ENCODE measurements at regions not wholly inside any gene's neighbourhood (a gene's known extent, or its start where the extent isn't known, plus 50 kb on each side); places are given as distances from the start of the nearest gene placed in this dataset.
A peak's percentile ranks its signal among the peaks of the same experiment; 100 is the strongest.

GRCh38 chr2:235200216-235200615 lies 248.4 kb downstream of the SH3BP4 start:
- no peak overlapping the region for H3K27ac ChIP-seq
- no peak for TF ChIP-seq CTCF (IDR thresholded peaks at IDR 0.05)
- H3K4me1 ChIP-seq: no peaks in the 10 kb centered on the region
- DNase-seq (ENCODE audit: low spot score): no peak
- no peak overlapping the region for H3K4me3 ChIP-seq
- no peaks in the 10 kb centered on the region for H3K36me3 ChIP-seq
- no peaks in the 10 kb centered on the region for H3K27me3 ChIP-seq
- no peaks in the 10 kb centered on the region for H3K9me3 ChIP-seq

- TF ChIP-seq CTCF (IDR thresholded peaks at IDR 0.05): no peak
- H3K4me1 ChIP-seq: no peaks in the 10 kb centered on the region
- no peak for DNase-seq (ENCODE audit: low spot score)
- no peaks in the 10 kb centered on the region for H3K36me3 ChIP-seq
- no peaks in the 10 kb centered on the region for H3K27me3 ChIP-seq
- no peak overlapping the region for H3K27ac ChIP-seq
- H3K9me3 ChIP-seq: no peaks in the 10 kb centered on the region
- no peak overlapping the region for H3K4me3 ChIP-seq
Measured at GRCh38 chr2:235201756-235202155, 249.9 kb downstream of the SH3BP4 start.

- Histone ChIP-seq H3K27me3 (no peaks in the 10 kb centered on the region), H3K4me3 (no peak overlapping the region), H3K4me1 (no peaks in the 10 kb centered on the region), H3K9me3 (peaks cover 0 to 1% of the 10 kb centered on the region in 2 donors), H3K36me3 (no peaks in the 10 kb centered on the region), H3K27ac (no peak overlapping the region)
- no peak for DNase-seq (ENCODE audit: low spot score)
- TF ChIP-seq CTCF (IDR thresholded peaks at IDR 0.05): no peak
Measured at GRCh38 chr2:235204948-235205347, 253.1 kb downstream of the SH3BP4 start.

GRCh38 chr2:235206399-235206798 lies 254.6 kb downstream of the SH3BP4 start:
- peak; percentile 13 for DNase-seq (ENCODE audit: low spot score)
- H3K27ac ChIP-seq: no peak overlapping the region
- H3K4me3 ChIP-seq: no peak overlapping the region
- H3K27me3 ChIP-seq: no peaks in the 10 kb centered on the region
- no peaks in the 10 kb centered on the region for H3K4me1 ChIP-seq
- H3K9me3 ChIP-seq: peaks cover 0 to 5% of the 10 kb centered on the region in 2 donors
- H3K36me3 ChIP-seq: no peaks in the 10 kb centered on the region
- TF ChIP-seq CTCF (IDR thresholded peaks at IDR 0.05): no peak

- Histone ChIP-seq H3K4me1 (no peaks in the 10 kb centered on the region), H3K36me3 (no peaks in the 10 kb centered on the region), H3K9me3 (peaks cover 0 to 5% of the 10 kb centered on the region in 2 donors), H3K27me3 (no peaks in the 10 kb centered on the region), H3K4me3 (no peak overlapping the region), H3K27ac (no peak overlapping the region)
- TF ChIP-seq CTCF (IDR thresholded peaks at IDR 0.05): no peak
- DNase-seq (ENCODE audit: low spot score): peak; percentile 32
Measured at GRCh38 chr2:235206980-235207579, 255.3 kb downstream of the SH3BP4 start.

GRCh38 chr2:235211056-235211455 lies 259.2 kb downstream of the SH3BP4 start:
- Histone ChIP-seq H3K9me3 (peaks cover 0 to 5% of the 10 kb centered on the region in 2 donors), H3K27me3 (no peaks in the 10 kb centered on the region), H3K4me3 (no peak overlapping the region), H3K27ac (no peak overlapping the region), H3K4me1 (no peaks in the 10 kb centered on the region), H3K36me3 (no peaks in the 10 kb centered on the region)
- no peak for DNase-seq (ENCODE audit: low spot score)
- no peak for TF ChIP-seq CTCF (IDR thresholded peaks at IDR 0.05)

All from right atrium auricular region (tissue), 2 donors.